ENCODE measurements at regions not wholly inside any gene's neighbourhood (a gene's known extent, or its start where the extent isn't known, plus 50 kb on each side); places are given as distances from the start of the nearest gene placed in this dataset.

DNA sequence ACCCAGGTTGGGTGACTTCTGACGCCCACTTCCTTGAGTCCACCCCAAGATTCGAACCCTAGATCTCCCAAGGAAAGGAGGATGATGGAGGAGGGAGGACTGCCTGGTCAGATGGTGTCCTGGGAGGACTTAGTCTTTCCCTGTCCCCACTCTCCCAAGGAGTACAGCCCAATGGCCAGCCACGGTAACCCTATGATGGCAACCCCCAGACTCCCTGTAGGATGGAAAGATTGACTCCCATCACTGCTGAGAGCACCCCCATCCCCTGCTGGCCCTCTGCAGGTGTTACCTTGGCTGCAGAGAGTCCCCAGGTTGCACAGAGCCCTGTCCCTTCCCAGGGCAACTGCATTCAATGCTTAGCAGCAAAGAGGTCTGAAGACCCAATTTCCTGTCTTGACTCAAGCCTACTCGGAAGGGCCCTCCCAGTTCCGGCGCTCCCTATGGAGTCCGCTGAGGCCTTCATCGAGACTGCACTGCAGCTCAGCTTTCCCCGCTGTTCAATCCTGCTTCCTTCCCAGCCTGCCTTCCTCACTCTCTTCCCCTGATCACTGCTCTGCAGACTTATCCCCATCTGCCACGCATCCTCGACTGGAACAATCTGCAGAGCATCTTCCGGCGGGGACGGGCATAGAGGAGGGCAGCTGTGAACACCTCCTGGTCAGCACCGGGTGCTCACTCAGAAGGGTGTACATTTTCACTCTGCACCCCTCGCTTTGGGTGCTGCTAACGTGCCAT is 50.8 kb upstream of the OCM2 start:
- DNase-seq (ENCODE audit: low read depth in 1 of 2, low spot score in 1 of 2): no peak
- Histone ChIP-seq H3K27me3 (no peaks in the 10 kb centered on the region), H3K4me3 (no peak overlapping the region), H3K4me1 (ENCODE audit: low read depth) (no peaks in the 10 kb centered on the region), H3K36me3 (no peaks in the 10 kb centered on the region), H3K27ac (no peak overlapping the region), H3K9me3 (ENCODE audit: low read depth) (no peaks in the 10 kb centered on the region)
- TF ChIP-seq CTCF (IDR thresholded peaks at IDR 0.05; ENCODE audit: low read depth, low read length): no peak

DNA sequence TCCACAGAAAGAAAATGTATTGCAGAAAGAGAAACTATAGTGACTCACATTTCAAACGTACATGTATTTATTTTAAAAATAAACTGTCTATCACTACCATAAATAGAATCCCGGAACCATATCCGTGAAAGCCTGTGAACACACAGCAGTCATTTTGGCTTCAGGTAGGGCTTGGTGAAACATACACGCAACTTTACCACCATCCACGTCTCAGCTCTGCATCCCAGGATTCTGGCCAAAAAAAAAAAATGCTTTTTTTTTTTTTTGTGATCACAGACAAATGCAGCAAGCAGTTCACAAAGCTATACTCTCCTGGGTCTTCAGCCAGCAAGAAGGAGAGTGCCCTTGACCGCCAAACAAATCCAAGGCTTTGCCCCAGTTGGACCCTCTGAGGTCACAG is 56.8 kb upstream of the OCM2 start:
- Histone ChIP-seq H3K27me3 (no peaks in the 10 kb centered on the region), H3K4me3 (no peak overlapping the region), H3K27ac (no peak overlapping the region), H3K36me3 (no peaks in the 10 kb centered on the region), H3K4me1 (ENCODE audit: low read depth) (no peaks in the 10 kb centered on the region), H3K9me3 (ENCODE audit: low read depth) (no peaks in the 10 kb centered on the region)
- TF ChIP-seq CTCF (IDR thresholded peaks at IDR 0.05; ENCODE audit: low read depth, low read length): no peak
- no peak for DNase-seq (ENCODE audit: low read depth in 1 of 2, low spot score in 1 of 2)

- no peaks in the 10 kb centered on the region for H3K27me3 ChIP-seq
- no peak overlapping the region for H3K4me3 ChIP-seq
- H3K36me3 ChIP-seq: no peaks in the 10 kb centered on the region
- TF ChIP-seq CTCF (IDR thresholded peaks at IDR 0.05; ENCODE audit: low read depth, low read length): no peak
- no peaks in the 10 kb centered on the region for H3K4me1 ChIP-seq (ENCODE audit: low read depth)
- H3K9me3 ChIP-seq (ENCODE audit: low read depth): no peaks in the 10 kb centered on the region
- H3K27ac ChIP-seq: no peak overlapping the region
- DNase-seq (ENCODE audit: low read depth in 1 of 2, low spot score in 1 of 2): no peak
Measured at GRCh38 chr7:98049034-98049433, 57.6 kb upstream of the LMTK2 start.

DNA sequence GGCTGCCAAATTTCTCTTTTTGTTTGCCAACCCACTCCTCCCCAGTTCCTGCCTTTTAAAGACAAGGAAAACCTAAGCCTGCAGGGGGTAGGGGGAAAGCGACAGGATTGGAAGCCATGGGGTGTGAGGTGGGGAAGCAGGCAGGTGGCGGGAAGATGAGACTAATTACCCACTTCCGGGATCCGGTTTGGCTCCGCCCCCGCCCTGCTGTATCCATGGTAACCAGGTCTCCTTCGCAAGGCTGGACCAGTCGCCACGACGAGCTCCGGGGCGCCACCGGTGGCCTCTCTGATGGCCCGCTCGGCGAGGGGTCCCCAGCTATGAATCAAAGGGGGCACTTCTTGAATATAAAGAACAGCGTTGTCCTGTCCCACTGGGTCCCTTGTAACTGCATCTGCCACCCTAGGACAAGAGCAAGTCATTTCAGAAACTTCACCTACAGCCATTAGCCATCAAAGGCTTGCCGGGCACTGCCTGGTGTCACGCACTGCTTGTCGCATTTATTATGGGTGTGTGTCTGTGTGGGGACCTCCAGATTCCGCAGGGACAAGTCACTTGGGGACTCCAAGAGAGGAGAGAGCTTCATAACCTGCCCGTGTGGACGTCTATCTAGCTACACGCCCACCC is 55.4 kb upstream of the LMTK2 start:
- Histone ChIP-seq H3K4me3 (no peak overlapping the region), H3K27ac (no peak overlapping the region), H3K36me3 (no peaks in the 10 kb centered on the region), H3K9me3 (ENCODE audit: low read depth) (no peaks in the 10 kb centered on the region), H3K27me3 (no peaks in the 10 kb centered on the region), H3K4me1 (ENCODE audit: low read depth) (no peaks in the 10 kb centered on the region)
- TF ChIP-seq CTCF (IDR thresholded peaks at IDR 0.05; ENCODE audit: low read depth, low read length): no peak
- DNase-seq (ENCODE audit: low read depth in 1 of 2, low spot score in 1 of 2): peak in 1 of 2 donors; percentile 9

DNA sequence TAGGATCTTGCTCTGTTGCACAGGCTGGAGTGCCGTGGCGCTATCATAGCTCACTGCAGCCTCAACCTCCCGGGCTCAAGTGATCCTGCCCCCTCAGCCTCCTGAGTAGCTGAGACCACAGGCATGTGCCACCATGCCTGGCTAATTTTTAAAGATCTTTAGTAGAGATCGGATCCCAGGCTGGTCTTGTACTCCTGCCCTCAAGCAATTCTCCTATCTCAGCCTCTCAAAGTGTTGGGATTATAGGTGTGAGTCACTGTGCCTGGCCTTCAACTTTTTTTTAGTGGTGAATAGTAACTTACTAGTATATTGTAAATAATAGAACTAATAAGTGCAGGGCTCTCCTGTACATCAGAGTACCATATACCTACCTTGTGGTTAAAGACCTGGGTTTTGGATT is 52.1 kb upstream of the LMTK2 start:
- TF ChIP-seq CTCF (IDR thresholded peaks at IDR 0.05; ENCODE audit: low read depth, low read length): no peak
- Histone ChIP-seq H3K9me3 (ENCODE audit: low read depth) (no peaks in the 10 kb centered on the region), H3K4me3 (no peak overlapping the region), H3K27ac (no peak overlapping the region), H3K36me3 (no peaks in the 10 kb centered on the region), H3K27me3 (no peaks in the 10 kb centered on the region), H3K4me1 (ENCODE audit: low read depth) (no peaks in the 10 kb centered on the region)
- DNase-seq (ENCODE audit: low read depth in 1 of 2, low spot score in 1 of 2): no peak
